Activated CD4-positive, CD25-positive, alpha-beta regulatory T cell (primary cell): ENCODE measurements at regions not wholly inside any gene's neighbourhood (a gene's known extent, or its start where the extent isn't known, plus 50 kb on each side); places are given as distances from the start of the nearest gene placed in this dataset.

ENCODE experiments used
- DNase-seq, 4 experiments: peaks; one replicate each; lab custom pipeline; 2025; lab: John Stamatoyannopoulos, UW

DNA sequence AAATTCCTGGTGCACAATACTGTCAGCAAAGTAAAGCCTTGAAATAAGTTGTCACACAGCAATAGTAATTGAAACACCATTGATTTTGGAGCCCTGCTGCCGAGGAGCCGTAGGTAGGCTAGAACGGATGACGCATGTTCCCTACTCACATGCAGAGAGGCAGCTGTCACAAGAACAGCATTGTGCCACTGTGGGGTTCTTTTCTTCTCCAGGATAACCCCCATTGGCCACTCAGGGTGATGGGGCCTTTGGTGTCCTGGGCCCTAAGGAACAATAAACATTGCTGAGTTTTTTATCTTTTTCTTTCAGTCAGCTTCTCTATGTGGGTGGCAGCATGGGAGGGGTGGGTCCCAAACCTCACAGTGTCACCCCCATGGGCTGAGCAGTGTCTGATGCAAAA, 542.3 kb downstream of the BCOR start:
- no peak for DNase-seq

DNA sequence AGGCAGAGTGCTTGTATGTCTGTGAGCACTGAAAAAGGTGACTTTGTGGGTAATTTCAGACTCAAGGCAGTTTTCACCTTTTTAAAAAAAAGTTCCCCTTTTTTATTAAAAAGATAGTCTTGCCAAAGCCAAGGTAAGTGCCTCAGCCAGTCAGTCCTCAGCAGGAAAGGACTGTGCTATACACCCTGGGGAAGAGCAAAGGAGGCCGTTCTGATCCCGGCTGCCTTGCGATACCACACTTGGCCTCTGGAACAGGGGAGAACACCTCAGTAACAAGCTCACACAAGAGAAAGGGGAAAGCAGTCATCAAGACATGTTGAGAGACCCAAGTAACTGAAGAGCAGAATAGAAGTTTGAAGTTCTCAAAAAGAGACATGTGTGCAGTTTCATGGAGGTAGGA, 541.7 kb downstream of the BCOR start:
- DNase-seq = no peak

DNA sequence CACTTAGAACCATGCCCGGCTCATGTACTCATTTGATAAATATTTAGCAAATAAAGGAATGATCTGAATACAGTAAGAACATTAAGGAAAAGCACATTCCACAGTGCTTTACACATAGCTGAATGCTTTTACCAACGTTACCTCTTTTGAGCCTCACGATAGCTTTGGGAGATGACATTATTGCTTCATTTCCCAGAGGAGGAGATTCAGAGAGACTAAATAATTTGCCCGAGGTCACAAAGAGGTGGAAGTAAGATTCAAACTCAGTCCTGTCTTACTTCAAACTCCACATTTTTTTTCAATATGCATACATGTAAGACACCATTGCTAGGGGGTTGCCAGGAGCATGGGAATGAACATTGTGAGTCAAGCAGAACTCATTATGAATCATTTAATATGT, 538.5 kb downstream of the BCOR start:
- DNase-seq = no peak

DNA sequence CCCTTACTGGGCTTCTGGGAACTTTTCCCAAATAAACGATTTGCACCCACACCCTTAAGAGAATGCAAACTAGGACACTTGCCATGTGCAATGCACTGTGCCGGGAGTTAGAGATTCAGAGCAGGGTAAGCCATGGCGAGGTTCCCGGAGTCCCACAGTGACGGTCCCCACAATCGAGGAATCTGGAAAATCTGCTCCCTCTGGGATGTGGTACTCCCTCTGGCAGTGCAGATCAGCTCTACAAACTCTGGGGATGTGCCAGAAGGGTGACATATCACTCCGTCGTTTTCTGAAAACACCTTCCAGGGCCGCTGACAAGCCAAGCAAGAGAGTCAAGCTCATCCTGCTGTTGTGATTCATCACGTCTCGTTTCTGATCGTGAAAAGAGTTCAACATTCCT, 537.5 kb downstream of the BCOR start:
- DNase-seq = no peak

DNA sequence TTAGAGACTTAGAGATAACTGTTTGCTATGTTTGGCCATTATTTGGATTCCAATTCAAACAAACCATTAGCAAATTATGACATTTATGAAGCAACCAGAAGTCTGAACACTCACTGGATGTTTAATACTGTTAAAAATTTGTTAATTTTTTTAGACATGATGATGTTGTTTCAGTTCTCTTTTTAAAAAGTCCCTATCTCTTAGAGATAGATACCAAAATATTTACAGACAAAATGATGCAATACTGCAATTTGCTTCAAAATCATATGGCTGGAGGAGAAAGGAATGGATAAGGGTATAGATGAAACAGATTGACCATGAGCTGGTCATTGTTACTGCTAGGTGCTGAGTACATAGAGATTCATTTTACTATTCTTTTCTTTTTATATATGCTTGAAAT, 534.6 kb downstream of the BCOR start:
- DNase-seq = no peak

DNA sequence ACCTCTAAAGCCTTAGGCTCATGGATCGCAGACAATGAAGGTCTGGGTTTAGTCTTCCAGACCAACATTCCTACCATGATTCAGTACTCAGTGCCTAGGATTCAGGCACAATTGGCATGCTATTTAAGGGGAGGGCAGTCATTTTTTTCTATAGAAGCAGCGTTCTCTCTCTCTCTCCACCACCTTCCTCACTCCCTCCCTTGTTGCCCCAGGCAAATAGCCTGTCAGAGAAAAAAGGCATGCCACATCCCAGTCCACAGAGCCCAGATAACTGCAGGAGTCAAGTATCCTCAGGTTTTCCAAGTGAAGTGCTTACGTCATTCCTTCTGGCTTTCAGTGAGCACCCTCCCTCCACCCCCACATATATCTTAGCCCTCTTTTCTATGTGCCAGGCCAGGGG, 533.0 kb downstream of the BCOR start:
- no peak for DNase-seq

DNA sequence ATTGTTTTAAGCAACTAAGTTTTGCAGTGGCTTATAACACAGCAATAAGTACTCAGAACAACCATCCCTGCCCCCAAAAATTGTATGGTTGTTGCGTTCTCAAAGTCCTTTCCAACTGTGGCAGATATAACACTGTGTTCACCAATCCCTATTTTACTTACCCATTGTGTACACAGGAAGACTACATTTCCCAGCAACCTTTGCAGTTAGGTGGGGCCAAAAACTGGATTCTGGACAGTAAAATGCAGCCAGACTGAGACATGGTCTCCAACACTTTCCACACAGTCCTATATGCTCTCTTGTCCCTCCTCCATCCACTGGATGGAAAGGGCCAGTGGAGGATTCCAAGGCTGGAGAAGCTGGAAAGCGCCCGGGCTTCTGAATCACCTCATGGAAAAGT, 523.6 kb downstream of the BCOR start:
- DNase-seq = no peak

DNA sequence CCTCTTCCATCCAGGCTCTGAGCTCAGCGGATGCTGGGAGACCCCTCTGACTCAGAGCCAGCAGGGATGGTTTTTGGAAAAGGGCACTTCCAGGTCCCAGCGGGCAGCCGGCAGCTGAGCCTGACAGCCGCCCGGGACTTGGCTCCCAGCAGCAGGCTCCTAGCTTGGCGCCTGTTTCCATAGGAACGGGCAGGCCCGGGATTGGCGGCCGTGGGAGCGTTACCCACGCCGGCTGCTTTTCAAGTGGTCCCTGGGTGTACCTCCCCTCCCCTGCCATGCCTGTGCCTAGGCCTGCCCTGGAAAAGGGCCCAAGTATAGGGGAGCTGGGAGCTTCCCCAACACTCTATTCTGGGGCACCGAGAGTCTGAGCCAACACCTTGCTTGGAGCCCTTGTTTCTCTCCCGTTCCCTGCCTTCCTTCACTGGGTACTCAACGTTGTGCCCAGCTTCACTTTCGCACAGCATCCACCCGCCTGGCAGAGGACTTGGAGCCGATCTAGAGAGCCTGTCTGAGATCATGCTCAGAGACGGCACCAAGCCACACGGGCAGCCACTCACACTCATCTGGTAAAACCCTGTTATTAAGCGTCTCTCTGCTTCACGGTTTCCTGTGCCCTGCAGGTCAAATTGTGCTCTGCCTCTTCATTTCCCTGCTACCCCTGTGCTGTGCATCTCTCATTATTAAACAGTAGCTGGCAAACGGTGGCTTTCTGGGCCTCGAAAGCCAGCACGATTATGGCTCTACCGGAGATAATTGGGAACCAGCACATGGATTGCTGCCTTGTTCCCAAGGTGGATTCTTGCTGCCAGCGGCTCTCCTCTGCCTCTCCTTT, 521.5 kb downstream of the BCOR start:
- DNase-seq = no peak

DNA sequence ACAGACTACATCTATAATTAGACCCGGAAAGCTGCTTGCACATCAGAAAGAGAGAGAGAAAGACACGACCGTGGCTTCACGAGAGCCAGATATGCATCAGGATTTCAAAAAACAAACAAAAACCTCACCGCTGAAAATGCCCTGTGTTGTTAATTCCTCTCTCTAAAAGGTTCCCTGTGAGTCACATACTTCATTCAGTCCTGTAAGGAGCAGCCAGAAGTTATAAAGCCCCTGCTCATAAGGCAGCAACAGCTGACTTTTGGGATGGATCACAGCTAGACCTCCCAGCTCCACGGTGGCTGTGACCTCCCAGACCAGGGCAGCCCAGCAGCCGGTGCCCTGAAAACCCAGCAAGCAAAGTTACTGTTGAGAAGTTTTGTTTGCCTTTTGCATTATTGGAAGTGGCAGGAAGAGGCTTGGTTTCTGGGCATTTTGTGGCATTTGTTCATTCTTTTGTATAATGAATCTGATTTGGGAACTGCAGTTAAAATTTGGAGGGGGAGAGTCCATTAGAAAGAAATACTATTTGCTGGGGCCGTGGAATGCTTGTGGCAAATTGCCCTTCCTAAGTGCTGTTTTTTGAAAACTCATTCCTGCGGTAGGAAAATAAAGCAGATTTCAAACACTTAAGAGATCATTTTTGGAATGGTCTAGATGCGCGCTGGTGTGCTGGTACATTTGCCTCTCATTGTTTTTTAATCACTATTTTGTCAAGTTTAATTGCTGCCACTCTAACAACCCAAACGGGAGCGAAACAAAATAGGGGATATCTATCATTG, 520.4 kb downstream of the BCOR start:
- DNase-seq = no peak

DNA sequence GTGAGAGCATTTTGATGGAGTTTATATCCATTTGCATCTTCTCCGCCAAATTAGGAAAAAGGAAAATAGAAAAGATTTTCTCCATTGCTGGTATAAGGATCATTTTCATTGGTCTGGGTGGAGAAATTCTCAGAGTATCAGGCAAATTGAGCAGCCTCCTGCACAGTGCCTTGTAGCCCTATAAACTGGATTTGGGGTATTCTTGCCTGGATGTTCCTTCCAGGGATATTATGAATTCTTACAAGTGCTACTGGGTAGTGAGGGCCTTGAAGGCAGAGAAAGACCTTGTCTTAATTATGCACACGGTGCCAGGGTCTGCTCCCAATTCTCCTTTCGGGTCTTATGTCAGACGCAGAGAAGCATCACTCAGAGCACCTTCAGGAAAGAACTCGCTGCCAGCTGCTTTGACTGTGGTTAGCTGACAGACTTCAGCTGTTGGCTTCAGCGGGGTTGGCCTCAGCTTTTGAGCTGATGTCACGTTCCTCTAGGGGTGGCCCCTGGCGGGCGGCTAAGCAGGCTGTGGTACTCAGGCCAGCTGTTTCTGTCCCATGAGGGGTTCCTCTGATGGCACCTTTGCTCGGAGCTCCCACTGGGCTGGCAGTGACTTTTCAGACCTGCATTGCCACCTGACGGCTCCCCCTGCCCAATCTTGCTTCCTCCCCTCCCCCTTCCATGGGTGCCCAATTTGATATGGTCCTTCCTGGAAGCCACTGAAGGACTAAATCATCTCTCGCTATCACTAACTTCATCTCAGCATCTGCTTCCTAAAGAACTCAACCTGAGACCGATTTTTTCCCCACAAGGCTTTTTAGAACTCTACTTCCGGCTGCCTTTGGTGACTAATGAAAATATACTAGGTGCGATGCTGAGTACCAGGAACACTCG, 519.5 kb downstream of the BCOR start:
- DNase-seq = peak; percentile 1 to 20 (median 3)

DNA sequence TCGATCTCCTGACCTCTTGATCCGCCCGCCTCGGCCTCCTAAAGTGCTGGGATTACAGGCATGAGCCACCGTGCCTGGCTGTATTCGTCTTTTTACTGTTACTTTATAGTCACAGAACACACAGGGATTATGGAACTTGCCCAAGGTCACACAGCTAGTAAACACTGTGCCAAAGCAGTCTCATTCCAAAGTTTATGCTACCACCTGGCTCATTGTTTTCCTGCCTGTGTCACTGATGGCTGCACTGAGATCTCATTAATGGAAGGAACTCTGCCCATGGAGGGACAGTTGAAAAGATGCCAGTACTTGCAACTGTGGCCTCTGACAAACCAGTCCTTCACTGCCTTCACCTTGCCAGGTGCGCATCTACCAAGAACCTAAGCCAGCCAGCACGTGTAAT, 517.7 kb downstream of the BCOR start:
- no peak for DNase-seq

DNA sequence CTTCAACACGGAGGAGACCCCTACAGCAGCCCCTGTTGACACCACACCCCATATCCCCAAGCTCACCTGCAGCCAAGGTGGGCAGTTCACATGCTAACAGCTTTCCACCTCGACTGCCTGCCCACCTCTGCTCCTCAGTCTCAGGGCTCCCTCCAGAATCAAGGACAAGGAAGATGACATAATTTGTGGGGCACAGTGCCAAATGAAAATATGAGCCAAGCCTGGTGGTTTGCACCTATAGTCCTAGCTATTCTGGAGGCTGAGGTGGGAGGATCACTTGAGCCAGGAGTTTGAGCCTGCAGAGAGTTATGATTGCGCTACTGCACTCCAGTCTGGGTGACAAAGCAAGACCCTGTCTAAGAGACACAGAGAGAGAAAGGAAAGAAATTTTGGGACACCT, 516.3 kb downstream of the BCOR start:
- no peak for DNase-seq

DNA sequence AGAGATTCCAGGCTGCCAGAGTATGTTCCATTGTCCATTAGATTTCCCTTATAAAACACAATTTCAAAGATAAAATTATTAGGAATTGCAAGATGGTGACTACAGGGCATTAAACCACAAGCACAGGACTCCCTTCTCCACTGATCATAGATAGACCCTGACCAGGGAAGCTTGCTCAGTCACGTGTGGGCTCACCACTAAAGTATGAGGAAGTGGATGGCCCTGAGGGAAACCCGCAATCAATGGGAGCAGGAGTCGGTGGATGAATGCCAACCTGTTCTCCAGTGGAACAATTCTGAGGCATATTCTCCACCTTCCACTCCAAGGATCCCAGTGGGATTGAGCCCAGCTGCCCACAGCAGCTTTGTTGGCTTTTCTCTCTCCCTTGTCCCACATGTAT, 515.7 kb downstream of the BCOR start:
- DNase-seq = no peak

DNA sequence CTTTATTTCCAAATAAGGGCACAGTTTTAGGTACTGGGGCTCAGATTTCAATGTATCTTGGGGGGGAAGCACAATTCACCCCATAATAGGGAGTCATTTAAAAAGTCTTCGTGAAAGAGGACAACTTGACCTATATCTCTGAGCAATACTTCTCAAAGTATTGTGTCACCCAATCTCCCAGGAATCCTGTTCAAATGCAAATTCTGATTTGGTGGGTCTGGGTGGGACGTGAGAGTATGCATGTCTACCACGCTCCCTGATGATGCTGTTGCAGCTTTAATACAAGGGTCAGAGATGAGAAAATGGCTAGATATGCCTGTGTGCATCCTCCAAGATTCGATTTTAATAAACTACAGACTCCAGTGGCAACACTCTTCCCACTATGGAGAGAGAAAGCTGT, 514.8 kb downstream of the BCOR start:
- DNase-seq = no peak

DNA sequence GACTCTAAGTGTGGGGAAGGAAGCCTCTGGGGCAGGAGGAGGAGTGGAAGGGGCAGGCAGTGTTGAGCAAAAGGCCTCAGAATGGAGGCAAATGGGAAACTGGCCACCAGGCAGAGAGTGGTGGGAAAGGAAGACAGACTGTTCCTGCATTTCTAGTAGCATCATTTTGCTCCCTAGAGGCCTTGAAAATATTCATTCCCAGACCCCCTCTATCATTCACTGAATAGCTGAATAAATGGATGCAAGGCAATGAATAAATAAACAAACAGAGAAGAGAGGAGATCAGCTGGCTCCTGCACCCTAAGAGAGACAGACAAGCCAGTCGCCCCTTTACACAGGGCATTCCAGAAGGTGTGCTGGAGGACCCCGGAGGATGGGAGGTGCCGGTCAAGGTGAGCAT, 511.9 kb downstream of the BCOR start:
- no peak for DNase-seq

DNA sequence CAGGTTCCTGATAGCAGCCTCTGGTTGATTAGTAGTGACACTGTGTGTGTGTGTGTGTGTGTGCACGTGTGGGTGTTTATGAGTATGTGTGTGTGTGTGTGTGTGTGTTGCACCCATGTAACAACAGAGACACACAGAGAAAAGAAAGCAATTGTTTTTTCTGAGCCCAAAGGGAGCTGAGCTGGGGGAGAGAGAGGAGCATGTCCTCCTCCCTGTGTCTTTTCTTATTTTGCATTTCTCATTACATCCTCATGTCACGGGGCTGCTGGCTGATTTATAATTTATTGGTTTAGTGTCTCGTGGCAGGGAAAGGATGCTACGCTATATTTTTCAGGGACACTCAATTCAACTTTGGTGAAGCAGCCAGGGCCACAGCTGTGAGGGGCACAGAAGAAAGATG, 511.4 kb downstream of the BCOR start:
- no peak for DNase-seq

DNA sequence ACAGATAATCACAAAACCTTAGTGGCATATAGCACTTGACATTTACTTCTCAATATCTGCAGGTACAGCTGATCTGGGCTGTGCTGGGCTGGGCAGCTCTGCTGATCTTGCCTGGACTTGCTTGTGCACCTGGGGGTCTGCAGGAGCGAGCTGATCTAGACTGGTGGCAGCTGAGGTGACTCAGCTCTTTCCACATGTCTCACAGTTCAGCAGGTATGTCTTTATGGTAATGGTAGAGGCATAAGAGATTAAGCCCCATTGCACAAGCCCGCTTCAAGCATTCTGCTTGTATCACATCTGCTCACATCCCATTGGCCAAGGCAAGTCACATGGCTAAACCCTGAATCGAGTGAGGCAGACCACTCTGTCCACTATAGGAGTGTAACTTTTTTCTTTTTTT, 506.7 kb downstream of the BCOR start:
- no peak for DNase-seq

DNA sequence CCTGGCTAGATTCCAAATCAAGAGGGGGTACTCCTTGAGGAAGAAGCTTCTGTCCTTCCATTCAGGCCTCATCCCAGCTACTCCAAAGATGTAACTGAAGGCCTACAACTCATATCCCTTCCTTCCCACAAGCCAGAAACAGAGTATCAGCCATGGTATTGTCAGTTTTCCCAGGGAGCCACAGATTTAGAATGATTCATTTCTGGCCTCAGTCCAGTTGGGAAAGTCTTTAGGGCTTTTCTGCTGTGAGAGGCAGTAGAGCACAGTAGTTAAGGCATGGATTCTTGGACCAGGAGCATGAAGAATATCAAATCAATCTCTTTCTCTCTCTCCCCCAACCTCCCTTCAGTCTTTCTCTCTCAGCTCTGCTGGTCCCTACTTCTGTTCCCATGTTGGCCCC, 505.0 kb downstream of the BCOR start:
- DNase-seq = no peak

DNA sequence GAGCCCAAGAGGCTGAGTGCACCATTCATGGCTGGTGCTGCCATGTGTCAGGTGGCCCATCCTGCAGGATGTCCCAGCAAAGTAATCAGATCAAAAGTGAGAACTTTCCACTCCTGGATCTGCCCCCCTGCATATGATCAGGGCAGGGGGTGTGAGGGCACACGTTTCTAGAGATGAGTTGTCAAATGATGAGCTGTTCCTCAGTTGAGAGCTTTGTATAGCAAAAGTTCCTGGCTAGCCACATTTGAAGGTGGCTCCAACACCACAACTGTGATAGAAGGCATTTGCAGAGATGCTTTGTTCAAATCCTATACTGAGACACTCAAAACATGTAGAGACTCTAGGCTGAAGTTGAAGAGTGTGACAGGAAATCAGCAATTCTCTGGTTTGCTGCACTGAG, 501.8 kb downstream of the BCOR start:
- DNase-seq = no peak

DNA sequence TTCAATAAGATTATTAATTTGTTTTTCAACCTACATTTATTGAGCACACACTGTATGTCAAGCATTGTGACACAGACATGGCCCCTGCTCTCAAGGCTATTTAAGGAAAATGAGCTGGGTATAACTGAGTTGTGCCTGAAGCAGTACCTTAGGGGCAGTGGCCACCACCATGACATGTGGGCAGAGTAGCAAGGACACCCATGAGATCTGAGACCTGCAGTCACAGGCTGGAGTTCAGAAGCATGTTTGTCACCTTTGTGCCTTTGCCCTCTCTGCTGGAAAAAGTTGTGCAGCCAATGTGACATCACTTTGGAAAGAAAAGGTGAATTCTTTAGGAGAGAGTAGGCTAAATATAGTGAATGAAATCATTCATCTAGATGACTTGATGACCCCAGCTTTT, 501.3 kb downstream of the BCOR start:
- DNase-seq = no peak

DNA sequence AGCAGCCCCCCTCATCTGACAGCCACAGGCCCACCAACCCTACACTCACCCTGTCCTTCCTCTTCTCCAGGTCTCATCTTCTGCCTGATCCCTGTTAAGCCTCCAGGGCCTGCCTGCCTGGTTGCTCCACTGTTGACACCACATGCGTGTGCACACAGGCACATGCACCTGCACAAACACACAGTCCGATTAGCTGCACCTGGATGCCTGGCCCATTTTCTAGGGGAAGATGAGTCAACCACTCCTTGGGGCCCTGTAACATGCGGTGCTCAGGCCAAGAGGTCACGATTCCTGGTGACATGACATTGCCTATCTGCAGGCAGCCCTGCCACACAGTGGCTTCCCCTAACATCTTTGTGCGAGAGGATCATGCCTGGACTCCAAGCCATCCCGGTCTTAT, 498.4 kb downstream of the BCOR start:
- no peak for DNase-seq

DNA sequence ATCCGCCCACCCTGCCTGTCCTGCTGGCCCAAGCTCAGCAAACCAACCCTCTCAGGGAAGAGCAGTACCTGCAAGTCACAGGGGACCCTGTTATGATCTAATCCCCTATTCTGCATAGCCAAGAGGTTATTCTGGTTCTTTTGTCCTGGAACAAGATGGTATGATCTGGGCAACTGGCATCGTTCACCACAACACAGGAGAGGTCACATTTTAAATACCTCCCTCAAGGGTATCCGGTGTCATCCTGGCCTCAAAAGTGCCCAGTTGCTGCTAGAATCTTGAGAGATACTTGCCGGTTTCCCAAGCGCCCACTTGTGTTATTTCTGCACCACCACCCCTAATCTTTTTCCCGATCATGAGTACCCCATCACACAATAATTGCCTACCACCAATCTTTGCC, 497.5 kb downstream of the BCOR start:
- no peak for DNase-seq
